ENCODE measurements at regions not wholly inside any gene's neighbourhood (a gene's known extent, or its start where the extent isn't known, plus 50 kb on each side); places are given as distances from the start of the nearest gene placed in this dataset.
"Not testable (repeated sequence)": the region's sequence is repeated elsewhere in the genome, so short reads cannot be mapped to it uniquely, and the experiment has no call there.

DNA sequence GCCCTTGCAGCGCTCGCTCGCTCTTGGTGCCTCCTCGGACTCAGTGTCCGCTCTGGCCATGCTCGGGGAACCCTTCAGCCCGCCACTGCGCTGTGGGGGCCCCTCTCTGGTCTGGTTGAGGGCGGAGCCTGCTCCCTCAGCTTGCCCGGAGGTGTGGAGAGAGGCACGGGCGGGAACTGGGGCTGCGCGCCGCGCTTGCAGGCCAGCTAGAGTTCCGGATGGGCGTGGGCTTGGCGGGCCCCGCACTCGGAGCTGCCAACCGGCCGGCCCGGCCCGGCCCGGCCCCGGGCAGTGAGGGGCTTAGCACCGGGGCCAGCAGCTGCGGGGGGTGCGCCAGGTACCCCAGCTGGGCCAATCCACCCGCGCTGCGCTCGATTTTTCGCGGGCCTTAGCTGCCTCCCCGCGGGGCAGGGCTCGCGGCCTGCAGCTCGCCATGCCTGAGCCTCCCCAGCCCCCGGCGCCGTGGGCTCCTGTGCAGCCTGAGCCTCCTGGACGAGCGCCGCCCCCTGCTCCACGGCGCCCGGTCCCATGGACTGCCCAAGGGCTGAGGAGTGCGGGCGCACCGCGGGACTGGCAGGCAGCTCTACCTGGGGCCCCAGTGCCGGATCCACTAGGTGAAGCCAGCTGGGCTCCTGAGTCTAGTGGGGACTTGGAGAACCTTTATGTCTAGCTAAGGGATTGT, 217.0 kb upstream of the PKN2 start:
- no peaks in the 10 kb centered on the region for H3K4me1 ChIP-seq (ENCODE audit: insufficient read depth, low read length)
- no peaks in the 10 kb centered on the region for H3K9me3 ChIP-seq (ENCODE audit: control insufficient read depth, insufficient read depth, low read length)
- no peaks in the 10 kb centered on the region for H3K36me3 ChIP-seq (ENCODE audit: insufficient read depth, low read length)
- H3K9ac ChIP-seq (ENCODE audit: low read depth, low read length): no peak overlapping the region

DNA sequence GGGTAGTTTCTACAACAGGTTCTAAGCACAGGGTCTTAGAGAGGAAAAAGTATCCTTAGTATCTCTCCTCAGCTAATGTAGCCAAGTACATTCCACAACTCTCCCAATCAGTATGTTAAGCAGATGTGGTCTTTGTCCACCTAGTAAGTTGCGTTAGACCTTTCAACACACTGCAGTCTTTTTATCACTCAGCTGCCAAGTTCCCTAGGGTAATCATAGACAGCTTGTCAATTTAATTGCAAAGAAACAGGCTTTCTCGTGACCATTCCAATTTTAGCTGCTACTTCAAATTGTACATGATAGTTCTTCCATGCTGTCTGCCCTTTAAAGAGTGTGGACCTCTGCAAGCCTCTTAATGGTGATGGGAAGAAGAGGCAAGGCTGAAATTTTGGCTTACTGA, 211.8 kb upstream of the PKN2 start:
- Histone ChIP-seq H3K9ac (ENCODE audit: low read depth, low read length) (no peak overlapping the region), H3K36me3 (ENCODE audit: insufficient read depth, low read length) (no peaks in the 10 kb centered on the region), H3K9me3 (ENCODE audit: control insufficient read depth, insufficient read depth, low read length) (no peaks in the 10 kb centered on the region), H3K4me1 (ENCODE audit: insufficient read depth, low read length) (no peaks in the 10 kb centered on the region)

- H3K9me3 ChIP-seq (ENCODE audit: control insufficient read depth, insufficient read depth, low read length): no peaks in the 10 kb centered on the region
- H3K9ac ChIP-seq (ENCODE audit: low read depth, low read length): no peak overlapping the region
- no peaks in the 10 kb centered on the region for H3K4me1 ChIP-seq (ENCODE audit: insufficient read depth, low read length)
- no peaks in the 10 kb centered on the region for H3K36me3 ChIP-seq (ENCODE audit: insufficient read depth, low read length)
Measured at GRCh38 chr1:88472714-88473113, 211.4 kb upstream of the PKN2 start.

GRCh38 chr1:88474555-88475304, 209.3 kb upstream of the PKN2 start:
- Histone ChIP-seq H3K9me3 (ENCODE audit: control insufficient read depth, insufficient read depth, low read length) (no peaks in the 10 kb centered on the region), H3K9ac (ENCODE audit: low read depth, low read length) (no peak overlapping the region), H3K4me1 (ENCODE audit: insufficient read depth, low read length) (no peaks in the 10 kb centered on the region), H3K36me3 (ENCODE audit: insufficient read depth, low read length) (no peaks in the 10 kb centered on the region)

DNA sequence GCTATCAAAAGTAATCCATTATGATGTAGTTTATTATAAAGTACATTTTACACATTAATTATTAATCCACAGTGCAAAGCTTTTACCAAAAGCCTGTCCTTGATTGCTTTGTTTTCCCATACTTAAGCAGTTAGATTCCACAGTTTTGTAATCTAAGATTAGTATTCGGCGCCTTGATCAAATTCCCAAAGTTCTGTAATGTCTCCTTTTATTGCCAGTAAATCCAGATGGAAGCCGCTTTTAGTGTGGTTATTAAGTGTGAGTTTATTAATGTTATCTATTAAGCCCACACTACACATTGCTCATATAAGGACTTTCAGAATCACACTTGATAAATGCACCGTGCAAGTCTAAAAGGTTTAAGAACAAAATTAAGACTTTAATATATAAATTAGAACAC, 199.2 kb upstream of the PKN2 start:
- H3K36me3 ChIP-seq (ENCODE audit: insufficient read depth, low read length): no peaks in the 10 kb centered on the region
- no peaks in the 10 kb centered on the region for H3K9me3 ChIP-seq (ENCODE audit: control insufficient read depth, insufficient read depth, low read length)
- no peak overlapping the region for H3K9ac ChIP-seq (ENCODE audit: low read depth, low read length)
- no peaks in the 10 kb centered on the region for H3K4me1 ChIP-seq (ENCODE audit: insufficient read depth, low read length)

DNA sequence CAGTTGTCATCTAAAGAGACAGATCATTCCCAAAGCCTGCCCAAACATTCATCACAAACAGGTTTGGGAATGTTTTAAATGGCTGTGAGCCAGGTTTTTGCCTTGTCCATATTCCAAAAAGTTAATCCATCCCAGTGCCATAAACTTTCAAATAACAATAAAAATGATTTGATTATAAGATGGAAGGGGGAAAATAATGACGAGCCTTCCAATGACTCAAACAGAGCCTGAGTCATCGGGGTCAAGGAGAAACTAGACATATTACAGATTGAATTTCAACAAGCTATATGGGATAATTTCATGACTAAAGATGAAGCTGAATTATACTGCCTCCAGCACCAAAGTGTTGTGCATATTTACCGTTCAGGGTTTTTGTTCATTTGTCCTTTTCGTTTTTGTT, 195.8 kb upstream of the PKN2 start:
- Histone ChIP-seq H3K9me3 (ENCODE audit: control insufficient read depth, insufficient read depth, low read length) (no peaks in the 10 kb centered on the region), H3K9ac (ENCODE audit: low read depth, low read length) (no peak overlapping the region), H3K36me3 (ENCODE audit: insufficient read depth, low read length) (no peaks in the 10 kb centered on the region), H3K4me1 (ENCODE audit: insufficient read depth, low read length) (no peaks in the 10 kb centered on the region)

GRCh38 chr1:88490676-88491075, 193.4 kb upstream of the PKN2 start:
- no peaks in the 10 kb centered on the region for H3K36me3 ChIP-seq (ENCODE audit: insufficient read depth, low read length)
- H3K4me1 ChIP-seq (ENCODE audit: insufficient read depth, low read length): no peaks in the 10 kb centered on the region
- H3K9ac ChIP-seq (ENCODE audit: low read depth, low read length): no peak overlapping the region
- no peaks in the 10 kb centered on the region for H3K9me3 ChIP-seq (ENCODE audit: control insufficient read depth, insufficient read depth, low read length)

GRCh38 chr1:88499671-88500070, 184.4 kb upstream of the PKN2 start:
- Histone ChIP-seq H3K4me1 (ENCODE audit: insufficient read depth, low read length) (no peaks in the 10 kb centered on the region), H3K9me3 (ENCODE audit: control insufficient read depth, insufficient read depth, low read length) (no peaks in the 10 kb centered on the region), H3K36me3 (ENCODE audit: insufficient read depth, low read length) (no peaks in the 10 kb centered on the region), H3K9ac (ENCODE audit: low read depth, low read length) (no peak overlapping the region)

GRCh38 chr1:88502886-88503285, 181.2 kb upstream of the PKN2 start:
- Histone ChIP-seq H3K9me3 (ENCODE audit: control insufficient read depth, insufficient read depth, low read length) (no peaks in the 10 kb centered on the region), H3K4me1 (ENCODE audit: insufficient read depth, low read length) (no peaks in the 10 kb centered on the region), H3K9ac (ENCODE audit: low read depth, low read length) (no peak overlapping the region), H3K36me3 (ENCODE audit: insufficient read depth, low read length) (no peaks in the 10 kb centered on the region)

- Histone ChIP-seq H3K4me1 (ENCODE audit: insufficient read depth, low read length) (no peaks in the 10 kb centered on the region), H3K9ac (ENCODE audit: low read depth, low read length) (no peak overlapping the region), H3K36me3 (ENCODE audit: insufficient read depth, low read length) (no peaks in the 10 kb centered on the region), H3K9me3 (ENCODE audit: control insufficient read depth, insufficient read depth, low read length) (no peaks in the 10 kb centered on the region)
Measured at GRCh38 chr1:88503646-88504045, 180.4 kb upstream of the PKN2 start.

GRCh38 chr1:88504601-88505000, 179.5 kb upstream of the PKN2 start:
- H3K9ac ChIP-seq (ENCODE audit: low read depth, low read length): no peak overlapping the region
- no peaks in the 10 kb centered on the region for H3K36me3 ChIP-seq (ENCODE audit: insufficient read depth, low read length)
- no peaks in the 10 kb centered on the region for H3K9me3 ChIP-seq (ENCODE audit: control insufficient read depth, insufficient read depth, low read length)
- no peaks in the 10 kb centered on the region for H3K4me1 ChIP-seq (ENCODE audit: insufficient read depth, low read length)

DNA sequence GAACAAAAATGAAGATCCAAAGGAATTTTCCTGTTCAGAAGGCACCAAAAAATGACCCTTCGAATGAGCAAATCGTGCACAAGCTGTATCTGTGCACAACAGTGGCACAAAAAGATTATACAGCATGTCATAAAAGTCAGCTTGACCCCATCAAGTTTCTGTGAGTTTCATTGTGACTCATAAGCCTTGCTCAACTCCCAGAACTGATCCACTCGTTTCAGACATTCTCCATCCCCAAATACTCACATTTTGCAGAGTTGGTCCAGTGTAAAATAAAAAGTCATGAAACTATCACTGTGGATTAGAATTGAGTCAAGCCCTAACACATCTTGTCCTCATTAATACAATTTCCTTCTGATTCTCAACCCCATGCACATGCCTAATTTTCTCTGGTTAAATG, 174.7 kb upstream of the PKN2 start:
- H3K36me3 ChIP-seq (ENCODE audit: insufficient read depth, low read length): no peaks in the 10 kb centered on the region
- no peak overlapping the region for H3K9ac ChIP-seq (ENCODE audit: low read depth, low read length)
- H3K9me3 ChIP-seq (ENCODE audit: control insufficient read depth, insufficient read depth, low read length): no peaks in the 10 kb centered on the region
- no peaks in the 10 kb centered on the region for H3K4me1 ChIP-seq (ENCODE audit: insufficient read depth, low read length)

- H3K9me3 ChIP-seq (ENCODE audit: control insufficient read depth, insufficient read depth, low read length): no peaks in the 10 kb centered on the region
- H3K4me1 ChIP-seq (ENCODE audit: insufficient read depth, low read length): no peaks in the 10 kb centered on the region
- no peaks in the 10 kb centered on the region for H3K36me3 ChIP-seq (ENCODE audit: insufficient read depth, low read length)
- H3K9ac ChIP-seq (ENCODE audit: low read depth, low read length): no peak overlapping the region
Measured at GRCh38 chr1:88514544-88515060, 169.5 kb upstream of the PKN2 start.

- H3K36me3 ChIP-seq (ENCODE audit: insufficient read depth, low read length); H3K4me1 ChIP-seq (ENCODE audit: insufficient read depth, low read length); H3K9me3 ChIP-seq (ENCODE audit: control insufficient read depth, insufficient read depth, low read length); H3K9ac ChIP-seq (ENCODE audit: low read depth, low read length): not testable (repeated sequence)
Measured at GRCh38 chr1:88517499-88517898, 166.6 kb upstream of the PKN2 start.

DNA sequence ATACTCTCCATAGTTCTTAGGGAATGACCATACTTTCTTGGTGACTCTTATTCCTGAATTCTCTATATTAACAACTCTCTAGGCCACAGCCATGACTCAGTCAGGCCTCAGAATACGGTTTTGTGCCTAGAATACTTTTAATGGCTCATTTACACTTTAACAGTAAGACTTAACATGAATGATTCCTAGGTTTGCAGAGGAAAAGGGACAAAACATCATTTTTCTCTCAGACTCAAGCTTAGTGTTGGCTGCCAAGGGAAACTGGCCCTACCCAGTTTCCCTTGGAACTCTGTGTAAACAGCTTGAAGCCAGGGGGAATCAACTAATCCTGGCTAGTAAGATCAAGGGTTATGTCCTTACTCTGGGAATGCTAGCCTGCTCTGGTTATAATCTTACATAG, 164.9 kb upstream of the PKN2 start:
- no peaks in the 10 kb centered on the region for H3K36me3 ChIP-seq (ENCODE audit: insufficient read depth, low read length)
- no peak overlapping the region for H3K9ac ChIP-seq (ENCODE audit: low read depth, low read length)
- H3K4me1 ChIP-seq (ENCODE audit: insufficient read depth, low read length): no peaks in the 10 kb centered on the region
- no peaks in the 10 kb centered on the region for H3K9me3 ChIP-seq (ENCODE audit: control insufficient read depth, insufficient read depth, low read length)

Data from ES-I3 (cell line).